Skeletal muscle cell (primary cell): ENCODE measurements at regions not wholly inside any gene's neighbourhood (a gene's known extent, or its start where the extent isn't known, plus 50 kb on each side); places are given as distances from the start of the nearest gene placed in this dataset.

Experiments used
- DNase-seq: peaks from one replicate; pipeline ENCODE4 v3.0.0-alpha.2; 2010; ENCODE audit warnings: low read depth
- H3K4me3 ChIP-seq: 2 replicates; pipeline ENCODE4 v1.5.1; 2011; ENCODE audit warnings: low read depth, mild to moderate bottlenecking, control low read depth, low read length, moderate library complexity

- DNase-seq: no peak
- H3K4me3 ChIP-seq: no peak overlapping the region
These were observed 100.7 kb downstream of the ARF6 start for GRCh38 chr14:49993565-49993964.

- no peak overlapping the region for H3K4me3 ChIP-seq
- peak; percentile 34 for DNase-seq
These were observed 102.2 kb downstream of the ARF6 start for GRCh38 chr14:49994951-49995561.

- H3K4me3 ChIP-seq: no peak overlapping the region
- DNase-seq: no peak
These were observed 105.1 kb downstream of the ARF6 start for GRCh38 chr14:49997991-49998390.

GRCh38 chr14:49999146-49999761 lies 106.4 kb downstream of the ARF6 start:
- H3K4me3 ChIP-seq: no peak overlapping the region
- no peak for DNase-seq

GRCh38 chr14:49999826-50000379 lies 107.0 kb downstream of the ARF6 start:
- DNase-seq: no peak

GRCh38 chr14:50000380-50001150 lies 107.7 kb downstream of the ARF6 start:
- H3K4me3 ChIP-seq: peak overlapping the region; percentile 8
- no peak for DNase-seq

More at GRCh38 chr14:49999826-50000379, 107.0 kb downstream of the ARF6 start:
- no peak overlapping the region for H3K4me3 ChIP-seq

- DNase-seq: no peak
- H3K4me3 ChIP-seq: no peak overlapping the region
These were observed 108.5 kb downstream of the ARF6 start for GRCh38 chr14:50001151-50001998.

GRCh38 chr14:50001999-50002925 lies 109.4 kb downstream of the ARF6 start:
- DNase-seq: no peak
- H3K4me3 ChIP-seq: no peak overlapping the region

GRCh38 chr14:50002926-50003212 lies 110.0 kb downstream of the ARF6 start:
- peak overlapping the region; percentile 47 for H3K4me3 ChIP-seq
- no peak for DNase-seq

GRCh38 chr14:50003213-50004021 lies 110.5 kb downstream of the ARF6 start:
- DNase-seq: no peak
- peak overlapping the region; percentile 47 for H3K4me3 ChIP-seq

GRCh38 chr14:50006141-50006540 lies 110.2 kb downstream of the VCPKMT start:
- H3K4me3 ChIP-seq: no peak overlapping the region
- DNase-seq: no peak

- H3K4me3 ChIP-seq: no peak overlapping the region
- no peak for DNase-seq
These were observed 109.1 kb downstream of the VCPKMT start for GRCh38 chr14:50007123-50007903.

- DNase-seq: no peak
- H3K4me3 ChIP-seq: no peak overlapping the region
These were observed 107.8 kb downstream of the VCPKMT start for GRCh38 chr14:50008562-50008961.

GRCh38 chr14:50008974-50009373 lies 107.4 kb downstream of the VCPKMT start:
- no peak overlapping the region for H3K4me3 ChIP-seq
- DNase-seq: no peak

- H3K4me3 ChIP-seq: no peak overlapping the region
- no peak for DNase-seq
These were observed 105.6 kb downstream of the VCPKMT start for GRCh38 chr14:50010752-50011151.

GRCh38 chr14:50011242-50011641 lies 105.1 kb downstream of the VCPKMT start:
- DNase-seq: no peak
- no peak overlapping the region for H3K4me3 ChIP-seq

- no peak overlapping the region for H3K4me3 ChIP-seq
- no peak for DNase-seq
These were observed 103.7 kb downstream of the VCPKMT start for GRCh38 chr14:50012644-50013043.
